NCI-H82 treated with DMSO at 0.1 percent for 48 hours (cell line): ENCODE measurements at regions not wholly inside any gene's neighbourhood (a gene's known extent, or its start where the extent isn't known, plus 50 kb on each side); places are given as distances from the start of the nearest gene placed in this dataset.
"Not testable (repeated sequence)": the region's sequence is repeated elsewhere in the genome, so short reads cannot be mapped to it uniquely, and the experiment has no call there.

Experiments used
- DNase-seq: peaks from one replicate; lab custom pipeline; 2025; ENCODE audit not compliant: unreplicated experiment; lab: John Stamatoyannopoulos, UW

DNA sequence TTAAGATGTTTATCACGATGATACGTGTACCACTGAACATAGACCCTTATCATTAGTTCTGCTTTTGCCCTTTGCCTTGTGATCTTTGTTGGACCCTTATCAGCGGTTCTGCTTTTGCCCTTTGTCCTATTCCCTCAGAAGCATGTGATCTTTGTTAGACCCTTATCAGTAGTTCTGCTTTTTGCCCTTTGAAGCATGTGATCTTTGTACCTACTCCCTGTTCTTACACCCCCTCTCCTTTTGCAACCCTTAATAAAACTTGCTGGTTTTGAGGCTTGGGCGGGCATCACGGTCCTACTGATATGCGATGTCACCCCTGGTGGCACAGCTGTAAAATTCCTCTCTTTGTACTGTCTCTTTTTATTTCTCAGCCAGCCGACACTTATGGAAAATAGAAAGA is 117.0 kb downstream of the SDHAF3 start:
- DNase-seq = not testable (repeated sequence)

DNA sequence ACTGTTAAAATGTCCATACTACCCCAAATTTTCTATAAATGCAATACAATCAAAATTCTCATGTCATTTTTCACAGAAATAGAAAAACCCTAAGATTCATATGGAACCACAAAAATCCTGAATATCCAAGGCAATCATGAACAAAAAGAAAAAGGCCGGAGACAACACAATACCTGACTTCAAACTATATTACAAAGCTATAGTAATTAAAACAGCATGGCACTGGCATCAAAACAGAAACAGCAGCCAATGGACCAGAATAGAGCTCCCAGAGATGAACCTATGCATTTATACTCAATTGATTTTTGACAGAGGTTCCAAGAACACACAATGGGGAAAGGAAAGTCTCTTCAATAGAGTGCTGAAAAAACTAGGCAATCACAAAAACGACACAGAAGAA is 128.8 kb downstream of the SDHAF3 start:
- no peak for DNase-seq

DNA sequence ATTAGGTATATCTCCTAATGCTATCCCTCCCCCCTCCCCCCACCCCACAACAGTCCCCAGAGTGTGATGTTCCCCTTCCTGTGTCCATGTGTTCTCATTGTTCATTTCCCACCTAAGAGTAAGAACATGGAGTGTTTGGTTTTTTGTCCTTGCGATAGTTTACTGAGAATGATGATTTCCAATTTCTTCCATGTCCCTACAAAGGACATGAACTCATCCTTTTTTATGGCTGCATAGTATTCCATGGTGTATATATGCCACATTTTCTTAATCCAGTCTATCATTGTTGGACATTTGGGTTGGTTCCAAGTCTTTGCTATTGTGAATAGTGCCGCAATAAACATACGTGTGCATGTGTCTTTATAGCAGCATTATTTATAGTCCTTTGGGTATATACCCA is 140.7 kb downstream of the SDHAF3 start:
- not testable (repeated sequence) for DNase-seq

DNA sequence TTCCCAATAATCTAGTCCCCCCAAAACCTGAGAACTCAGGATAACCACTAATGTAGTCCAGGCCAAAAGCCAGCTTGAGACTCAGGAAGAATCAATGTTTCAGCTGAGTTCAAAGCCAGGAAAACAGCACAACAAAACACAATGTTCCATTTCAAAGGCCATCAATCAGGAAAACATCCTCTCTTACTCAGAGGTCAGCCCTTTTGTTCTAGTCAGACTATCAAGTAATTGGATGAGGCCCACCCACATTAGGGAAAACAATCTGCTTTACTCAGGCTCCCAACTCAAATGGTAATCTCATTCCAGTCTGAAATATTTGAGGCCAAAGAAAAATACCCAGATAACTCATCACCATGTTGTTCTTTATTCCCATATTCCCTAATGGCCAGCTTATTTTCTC is 152.2 kb downstream of the SDHAF3 start:
- DNase-seq = peak; percentile 74

DNA sequence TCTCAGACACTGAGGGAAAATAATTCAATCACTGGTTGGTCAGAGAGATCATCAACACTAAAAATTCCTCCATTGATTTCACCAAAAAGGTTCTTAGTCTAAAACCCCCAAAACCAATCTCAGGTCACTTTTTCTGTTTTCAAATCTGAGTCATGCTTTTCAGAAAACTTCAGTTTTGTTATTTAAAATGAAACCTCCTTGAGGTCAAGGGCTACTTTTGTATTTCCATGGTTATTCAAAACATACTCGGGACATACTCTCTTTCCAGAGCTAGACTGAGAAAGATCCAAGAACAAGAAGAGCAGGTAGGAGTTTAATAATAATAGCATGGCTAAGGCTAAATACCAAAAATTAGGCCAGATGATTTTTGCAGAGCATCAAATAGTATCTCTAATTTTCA is 152.8 kb downstream of the SDHAF3 start:
- DNase-seq = no peak

DNA sequence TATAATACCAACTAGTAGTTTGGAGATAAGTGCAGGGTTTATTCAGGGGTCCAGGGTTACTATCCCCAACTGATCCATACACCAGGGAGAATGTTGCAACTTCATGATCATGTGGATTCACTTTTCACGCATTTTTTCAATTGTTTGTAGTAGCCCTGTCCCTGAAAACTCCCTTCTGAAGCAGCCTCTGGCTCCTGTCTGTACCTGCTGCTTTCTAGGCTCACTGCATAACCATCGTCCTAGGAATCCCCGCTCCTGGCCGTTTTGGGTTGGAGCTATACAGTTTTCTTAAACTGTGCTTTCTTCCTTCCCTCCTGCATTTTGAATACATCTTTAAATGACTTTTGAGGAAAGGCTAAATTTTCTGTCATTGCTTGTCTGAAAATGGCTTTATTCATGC is 154.1 kb downstream of the SDHAF3 start:
- no peak for DNase-seq

DNA sequence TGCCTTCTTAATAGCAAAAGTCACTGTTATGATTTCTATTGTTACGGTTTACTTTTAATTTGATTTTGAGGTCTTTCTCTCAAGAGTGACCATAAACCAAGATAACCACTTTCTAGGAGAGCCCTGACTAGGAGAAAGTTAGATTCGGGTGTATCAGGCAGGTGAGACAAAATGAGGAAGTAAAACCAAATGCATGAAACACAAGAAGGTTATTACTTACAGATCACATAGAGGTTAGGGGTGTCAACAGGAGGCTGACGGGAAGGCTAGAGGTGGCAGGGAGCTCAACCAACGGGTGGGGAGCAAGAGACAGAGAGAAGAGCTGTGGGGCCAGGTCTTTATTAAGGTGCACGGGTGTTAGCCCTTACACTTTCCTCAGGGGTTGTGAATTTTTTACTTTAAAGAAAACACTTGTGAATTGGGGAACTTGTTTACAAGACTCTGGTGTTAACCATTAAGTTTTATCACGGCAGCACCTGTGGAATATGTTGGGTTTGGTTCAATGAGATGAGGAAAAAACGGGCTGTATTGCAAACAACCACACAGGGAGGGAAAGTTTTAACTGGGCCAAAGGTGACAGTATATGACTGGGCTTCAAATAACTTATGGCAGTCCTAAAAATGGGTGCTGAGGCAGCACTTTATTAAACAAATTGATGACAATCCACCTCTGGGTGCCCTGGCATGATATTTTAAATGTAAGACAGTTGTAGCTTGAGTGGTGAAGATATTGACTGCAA is 154.9 kb downstream of the SDHAF3 start:
- no peak for DNase-seq

DNA sequence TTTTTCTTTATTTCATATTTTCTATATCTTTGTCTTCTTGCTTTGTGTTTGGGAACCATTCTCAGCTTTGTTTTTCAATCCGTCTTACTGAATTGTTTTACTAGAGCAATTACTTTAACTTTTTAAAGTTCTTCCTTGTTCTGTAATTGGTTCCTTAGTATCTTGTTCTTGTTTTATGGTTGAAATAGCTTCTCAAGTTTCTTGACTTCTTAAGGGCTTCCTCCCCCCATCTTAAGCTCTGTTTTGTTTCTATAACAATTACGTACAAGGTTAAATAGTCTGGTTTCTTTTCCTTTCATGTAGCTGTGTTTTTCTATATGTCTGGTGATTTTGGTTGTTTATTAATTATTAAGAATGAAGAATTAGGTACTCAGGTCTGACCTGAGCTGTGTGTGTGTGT is 158.0 kb downstream of the SDHAF3 start:
- DNase-seq = no peak

DNA sequence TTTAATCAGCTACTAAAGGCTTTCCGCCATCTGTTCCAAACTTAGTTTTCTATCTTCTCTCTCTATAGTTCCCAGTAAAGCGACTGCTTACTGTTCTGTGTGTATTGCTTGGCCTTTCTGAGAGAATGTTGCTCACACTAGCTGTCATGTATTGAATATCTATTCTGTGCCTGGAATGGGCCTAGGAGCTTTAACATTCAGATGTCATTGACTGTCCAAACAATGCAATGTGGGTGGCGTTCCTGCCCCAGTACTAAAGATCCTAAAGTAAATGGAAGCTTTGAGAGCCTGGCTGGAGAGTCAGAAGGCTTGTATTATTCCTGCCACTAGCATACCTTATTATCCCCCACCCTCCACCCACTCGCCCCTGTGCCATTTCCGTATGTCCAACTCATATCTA is 163.5 kb downstream of the SDHAF3 start:
- DNase-seq = no peak

DNA sequence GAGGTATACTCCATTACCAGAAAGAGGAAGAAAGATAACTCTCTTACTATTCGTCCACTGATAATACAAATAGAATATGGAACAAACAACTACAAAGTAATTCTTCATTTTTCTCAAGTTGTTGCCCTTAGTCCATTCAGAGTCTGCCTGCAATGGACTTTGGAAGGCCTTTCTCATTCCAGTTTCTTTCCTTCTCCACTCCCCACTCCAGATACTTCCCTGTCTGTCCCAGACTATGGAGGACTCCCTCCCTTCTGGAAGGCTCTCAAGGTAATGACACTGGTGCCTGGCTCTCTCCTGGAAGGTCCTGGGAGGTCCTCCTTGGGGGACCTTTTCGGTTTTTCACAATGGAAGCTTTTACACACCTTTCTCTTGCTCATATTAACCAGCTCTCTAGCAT is 167.8 kb downstream of the SDHAF3 start:
- DNase-seq = no peak

DNA sequence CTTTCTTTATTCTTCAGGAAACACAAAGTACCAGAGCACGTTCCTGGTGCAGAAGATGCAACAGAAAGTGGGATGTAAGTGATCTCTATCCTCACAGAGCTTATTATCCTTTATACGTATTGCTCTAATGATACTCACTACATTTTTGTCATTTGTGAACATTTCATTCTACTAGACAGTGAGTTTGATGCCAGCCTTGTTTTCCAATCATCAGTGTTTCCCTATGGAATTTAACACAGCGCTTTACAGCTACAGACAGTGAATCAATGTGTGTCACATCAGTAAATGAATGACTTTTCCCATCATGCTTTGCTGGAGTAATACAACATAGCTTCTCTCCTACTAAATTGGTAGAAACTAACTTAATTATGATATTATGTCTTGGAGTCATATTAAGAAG is 175.5 kb downstream of the SDHAF3 start:
- no peak for DNase-seq

DNA sequence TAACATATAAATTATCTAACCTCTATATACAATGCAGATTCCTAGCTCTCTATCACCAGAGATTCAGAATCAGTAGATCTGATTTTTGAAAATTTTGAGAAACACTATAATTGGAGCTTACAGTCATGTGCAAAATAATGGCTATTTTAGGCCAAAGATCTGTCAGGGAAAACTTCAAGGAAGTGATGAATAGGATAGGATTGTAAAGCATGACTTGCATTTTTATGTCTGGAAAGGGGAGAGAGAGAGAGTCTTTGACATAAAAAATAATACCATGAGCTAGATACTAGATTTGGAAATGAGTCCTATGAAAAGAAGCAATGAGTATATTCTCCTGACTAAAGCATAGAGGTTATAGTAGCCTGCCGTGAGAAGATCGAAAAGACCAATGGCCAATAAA is 181.1 kb downstream of the SDHAF3 start:
- no peak for DNase-seq

DNA sequence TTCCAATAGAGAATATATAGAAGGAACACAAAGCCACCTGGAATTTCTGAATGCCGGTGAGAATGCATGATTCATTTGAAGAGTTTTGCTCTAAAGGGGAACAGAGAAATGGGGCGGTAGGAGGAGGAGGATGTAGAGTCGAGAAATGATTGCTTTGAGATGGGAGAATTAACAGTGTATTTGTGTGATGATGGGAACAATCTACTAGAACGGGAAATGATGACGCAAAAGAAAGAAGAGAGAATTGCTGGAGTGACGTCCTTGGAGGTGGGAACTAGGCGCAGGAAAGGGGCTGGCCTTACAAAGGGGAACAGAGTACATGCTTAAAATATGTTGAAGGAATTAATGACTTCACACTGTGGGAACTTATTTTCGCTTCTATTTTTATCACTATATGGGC is 188.1 kb downstream of the SDHAF3 start:
- no peak for DNase-seq

DNA sequence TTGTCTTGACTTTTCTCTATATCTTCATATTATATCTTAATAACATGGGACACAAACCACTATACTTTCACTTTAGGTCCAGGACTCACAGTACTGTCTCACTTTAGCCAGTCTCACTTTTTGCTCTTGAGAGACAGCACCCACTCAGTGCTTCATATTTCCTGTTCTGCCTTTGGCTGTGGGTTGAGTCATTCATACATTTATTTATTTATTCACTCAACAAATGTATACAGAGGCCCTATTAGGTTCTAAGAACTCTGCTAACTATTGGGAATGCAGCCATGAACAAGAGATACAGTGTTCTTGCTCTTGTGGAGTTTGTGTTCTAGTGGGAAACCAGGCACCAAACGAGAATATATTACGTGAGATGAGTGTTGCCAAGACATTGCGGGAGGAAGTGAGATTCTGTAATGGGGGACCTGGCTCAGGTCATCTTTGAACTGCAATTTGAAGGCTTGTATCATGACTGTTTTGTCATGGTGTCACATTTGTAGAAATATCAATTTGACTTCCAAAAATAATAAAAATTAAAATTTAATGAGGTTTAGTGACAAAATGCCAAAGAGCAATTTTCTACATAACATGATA is 190.1 kb downstream of the SDHAF3 start:
- DNase-seq = no peak

DNA sequence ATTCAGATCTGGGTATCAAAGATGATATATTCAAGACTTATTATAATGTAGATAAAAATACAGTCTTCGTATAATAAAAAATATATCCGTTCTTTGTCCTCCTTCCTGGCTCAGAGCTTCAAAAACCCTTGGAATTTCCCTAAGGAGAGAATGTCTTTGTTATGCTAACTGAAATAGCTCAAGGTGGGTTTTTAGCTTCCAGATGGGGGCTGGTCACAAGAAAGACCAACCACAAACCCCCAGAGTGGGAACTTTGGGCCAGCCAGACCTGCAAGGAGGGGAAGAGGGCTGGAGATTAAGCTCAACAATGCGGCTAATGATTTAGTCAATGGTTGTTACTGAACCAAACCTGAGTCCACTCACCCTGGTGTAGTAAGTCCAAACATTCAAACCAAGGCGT is 196.4 kb downstream of the SDHAF3 start:
- no peak for DNase-seq

DNA sequence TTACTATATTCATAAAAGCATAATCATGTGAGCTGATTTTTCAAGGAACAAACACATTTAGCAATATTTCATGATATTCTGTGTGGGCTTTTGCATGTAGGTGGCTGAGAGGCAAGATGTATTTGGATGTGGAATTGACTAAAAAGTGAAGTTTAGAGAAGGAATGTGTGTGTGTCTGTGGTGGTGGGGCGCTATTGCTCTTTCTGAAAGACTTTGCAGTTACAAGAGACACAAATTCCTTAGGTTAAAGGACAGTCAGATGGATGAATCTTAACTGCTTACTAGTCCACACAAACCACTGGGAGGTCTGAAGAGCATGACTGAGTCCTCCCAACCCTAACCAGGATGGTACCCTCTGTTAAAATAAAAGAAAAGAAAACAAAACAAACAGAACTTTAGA is 200.1 kb downstream of the SDHAF3 start:
- DNase-seq = no peak

DNA sequence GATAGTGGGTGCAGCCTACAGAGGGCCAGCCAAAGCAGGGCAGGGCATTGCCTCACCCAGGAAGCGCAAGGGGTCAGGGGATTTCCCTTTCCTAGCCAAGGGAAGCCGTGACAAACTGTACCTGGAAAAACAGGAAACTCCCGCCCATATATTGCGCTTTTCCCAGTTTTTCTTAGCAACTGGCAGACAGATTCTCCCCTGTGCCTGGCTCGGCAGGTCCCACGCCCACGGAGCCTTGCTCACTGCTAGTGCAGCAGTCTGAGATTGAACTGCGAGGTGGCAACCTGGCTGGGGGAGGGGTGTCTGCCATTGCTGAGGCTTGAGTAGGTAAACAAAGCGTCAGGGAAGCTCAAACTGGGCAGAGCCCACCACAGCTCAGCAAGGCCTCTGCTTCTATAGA is 212.4 kb downstream of the SDHAF3 start:
- DNase-seq = not testable (repeated sequence)

DNA sequence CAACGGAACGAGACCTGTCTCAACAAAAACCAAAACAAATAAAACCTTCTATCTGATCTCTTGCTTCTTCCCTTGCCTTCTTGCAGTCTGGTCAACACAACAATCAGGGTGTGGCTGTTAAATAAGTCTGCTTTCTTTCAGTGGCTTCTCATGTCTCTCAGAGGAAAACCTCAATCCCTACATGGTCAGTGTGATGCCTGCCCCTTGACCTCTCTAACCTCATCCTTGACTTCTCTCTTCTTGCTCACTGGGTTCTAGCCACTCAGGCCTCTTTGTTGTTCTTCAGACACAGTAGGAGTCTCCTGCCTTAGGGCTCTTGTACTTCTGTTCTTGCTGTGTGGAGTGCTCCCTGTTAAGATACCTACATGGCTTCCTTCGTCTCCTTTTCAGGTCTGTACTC is 220.4 kb downstream of the SDHAF3 start:
- DNase-seq = no peak

DNA sequence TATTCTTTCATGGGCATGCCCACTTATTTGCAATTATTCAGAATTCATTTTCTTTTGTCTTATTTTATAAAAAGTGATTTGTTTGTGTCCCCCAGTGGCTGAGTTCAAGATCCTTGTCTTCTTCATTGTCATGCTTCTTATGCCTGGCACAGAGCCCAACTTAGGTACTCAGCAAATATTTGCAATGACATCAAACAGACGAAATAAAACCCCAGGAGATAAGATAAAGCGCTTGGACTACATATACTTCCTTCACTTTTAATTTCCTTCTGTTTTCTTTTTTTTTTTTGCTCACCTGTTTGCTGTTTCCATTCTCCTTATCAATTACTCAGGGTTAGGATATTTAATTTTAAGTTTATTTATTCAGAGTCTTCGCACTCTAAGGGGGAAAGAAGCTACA is 225.0 kb downstream of the SDHAF3 start:
- no peak for DNase-seq

DNA sequence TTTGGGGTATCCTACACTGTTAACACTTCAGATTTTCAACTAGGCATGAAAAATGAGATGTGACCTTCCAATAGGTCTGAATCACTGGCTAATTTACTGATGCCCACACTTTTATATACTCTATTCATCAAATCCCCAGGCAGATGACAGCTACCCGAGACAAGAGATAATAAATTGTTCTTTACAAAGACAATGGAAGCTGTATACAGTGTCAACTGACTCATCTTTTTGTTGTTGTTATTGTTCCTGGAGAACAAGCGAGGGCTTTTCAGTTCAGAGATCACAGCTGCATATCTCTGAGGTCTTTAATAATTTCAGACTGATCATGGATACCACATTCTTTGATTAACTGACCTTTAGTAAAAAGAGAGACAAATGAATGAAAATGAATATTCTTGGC is 228.9 kb downstream of the SDHAF3 start:
- no peak for DNase-seq

DNA sequence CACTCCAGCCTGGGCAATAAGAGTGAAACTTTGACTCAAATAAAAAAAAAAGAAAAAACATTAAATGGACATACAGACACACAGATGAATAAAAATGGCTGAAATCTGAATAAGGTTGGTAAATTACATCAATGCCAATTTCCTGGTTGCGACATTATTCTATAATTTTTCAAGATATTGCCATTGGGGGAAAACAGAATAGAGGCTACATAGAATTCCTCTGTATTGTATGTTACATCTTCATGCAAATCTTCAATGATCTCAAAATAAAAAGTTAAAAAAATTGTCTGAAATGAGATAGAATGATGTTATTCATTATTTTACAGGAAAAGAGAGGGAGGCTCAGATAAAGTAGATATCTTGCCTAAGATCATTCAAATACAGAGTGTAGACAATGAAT is 234.0 kb downstream of the SDHAF3 start:
- no peak for DNase-seq

DNA sequence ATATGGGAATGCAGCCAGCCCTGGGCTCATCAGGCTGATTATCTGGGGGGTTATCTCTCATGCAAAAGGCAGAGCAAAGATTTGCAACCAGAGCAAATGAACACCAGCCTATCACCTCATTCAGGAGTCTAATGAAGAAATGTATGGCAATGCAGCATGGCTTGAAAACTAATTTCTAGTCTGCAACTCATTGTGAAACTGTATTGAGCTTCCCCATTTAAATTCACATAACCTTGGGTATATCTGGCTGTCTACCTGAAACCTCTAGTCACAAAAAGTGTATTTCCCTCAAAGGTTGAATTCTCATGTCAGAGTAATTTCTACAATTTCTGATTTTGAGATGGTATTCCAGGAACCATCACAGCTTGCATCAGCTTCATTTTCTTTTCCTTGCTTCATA is 240.0 kb downstream of the SDHAF3 start:
- no peak for DNase-seq

DNA sequence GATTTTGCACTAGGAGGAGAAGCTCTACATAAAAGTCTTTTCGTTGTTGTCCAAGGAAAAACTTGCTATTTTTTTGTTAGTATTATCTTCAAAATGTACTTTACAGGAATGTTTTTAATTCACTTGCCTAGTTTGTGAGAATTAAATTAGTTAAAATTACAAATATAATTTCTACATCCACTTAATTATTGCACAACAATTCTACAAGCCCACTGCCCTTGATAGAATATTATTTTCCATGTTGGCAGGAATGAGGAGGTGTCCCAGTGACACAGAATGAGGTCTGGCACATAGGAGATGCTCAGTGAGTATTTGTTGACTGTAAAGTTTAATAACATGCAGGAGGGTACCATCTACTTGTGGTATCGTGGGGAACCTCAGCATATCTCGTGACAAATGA is 255.4 kb downstream of the SDHAF3 start:
- no peak for DNase-seq
